ENCODE measurements at regions not wholly inside any gene's neighbourhood (a gene's known extent, or its start where the extent isn't known, plus 50 kb on each side); places are given as distances from the start of the nearest gene placed in this dataset.

DNA sequence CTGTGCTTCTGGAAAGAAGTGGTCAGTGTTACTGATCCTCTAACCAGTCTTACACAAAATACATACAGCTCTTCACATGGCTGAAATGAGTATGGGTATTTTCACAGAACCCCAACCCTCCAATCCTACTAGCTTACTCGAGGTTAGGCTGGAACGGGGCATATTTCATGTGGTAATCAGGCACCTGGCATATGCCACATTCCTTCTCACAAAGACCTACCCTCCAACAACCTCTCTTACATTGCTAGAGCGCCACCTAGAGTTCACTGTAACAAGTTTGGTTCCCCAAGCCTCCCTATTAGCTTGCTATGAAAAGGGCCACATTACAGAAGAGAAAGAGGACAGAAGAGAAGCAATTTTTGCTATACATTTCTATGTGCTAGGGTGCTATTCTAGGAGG is 597.3 kb downstream of the PRELID2 start:
- peak; percentile 0 to 18 for DNase-seq

DNA sequence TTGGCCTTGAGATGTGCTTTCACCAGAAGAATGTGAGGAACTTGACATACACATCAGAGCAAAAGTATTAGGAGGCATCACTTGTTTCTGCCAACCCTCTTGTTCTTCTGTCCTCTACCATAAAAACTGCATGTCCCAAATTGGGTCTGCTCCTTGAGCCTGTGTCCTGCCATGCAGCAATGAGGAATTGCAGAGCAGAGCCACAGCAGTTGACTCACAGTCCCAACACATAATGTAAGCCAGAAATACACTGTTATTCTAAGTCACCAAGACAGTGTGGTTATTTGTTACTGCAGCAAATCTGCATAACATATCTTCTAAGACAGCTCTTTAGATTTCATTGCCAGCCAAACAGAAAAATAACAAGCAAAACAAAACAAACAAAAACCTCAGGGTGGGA is 598.2 kb downstream of the PRELID2 start:
- no peak for DNase-seq

DNA sequence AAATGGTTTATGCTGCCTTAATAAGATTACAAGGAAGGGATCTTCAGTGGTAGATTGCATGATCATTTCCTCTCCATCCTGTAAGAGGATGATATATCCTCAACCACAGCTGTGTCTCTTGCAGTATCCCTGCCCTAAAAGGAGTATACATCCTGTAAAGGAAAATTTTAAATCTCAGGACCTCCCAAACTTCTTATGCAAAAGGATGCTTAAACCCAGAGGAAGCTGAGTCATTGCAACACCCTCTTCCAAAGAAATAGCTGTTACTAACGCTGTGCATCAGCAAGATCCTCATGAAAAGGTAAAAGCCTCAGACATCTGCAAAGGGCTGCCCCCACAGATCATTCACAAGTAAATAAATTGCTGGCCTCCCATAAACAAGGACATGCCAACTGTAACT is 599.0 kb downstream of the PRELID2 start:
- DNase-seq, result no peak

GRCh38 chr5:145233461-145233860 is 601.7 kb downstream of the PRELID2 start:
- DNase-seq, result no peak

DNA sequence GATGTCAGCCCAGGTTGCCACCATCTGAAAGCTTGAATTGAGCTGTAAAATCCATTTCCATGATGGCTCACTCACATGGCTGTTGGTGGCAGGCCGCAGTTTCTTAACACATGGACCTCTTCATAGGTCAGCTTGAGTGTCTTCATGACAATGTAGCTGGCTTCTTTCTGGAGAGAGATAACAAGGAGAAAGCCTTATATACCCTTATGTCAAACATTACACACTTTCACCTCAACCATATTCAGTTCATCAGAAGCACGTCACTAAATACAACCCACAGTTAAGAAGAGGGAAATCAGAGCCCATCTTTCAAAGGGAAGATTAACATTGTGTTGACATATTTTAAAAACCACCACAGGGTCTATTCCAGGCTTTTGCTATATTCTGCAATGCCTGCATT is 604.4 kb downstream of the PRELID2 start:
- no peak for DNase-seq

DNA sequence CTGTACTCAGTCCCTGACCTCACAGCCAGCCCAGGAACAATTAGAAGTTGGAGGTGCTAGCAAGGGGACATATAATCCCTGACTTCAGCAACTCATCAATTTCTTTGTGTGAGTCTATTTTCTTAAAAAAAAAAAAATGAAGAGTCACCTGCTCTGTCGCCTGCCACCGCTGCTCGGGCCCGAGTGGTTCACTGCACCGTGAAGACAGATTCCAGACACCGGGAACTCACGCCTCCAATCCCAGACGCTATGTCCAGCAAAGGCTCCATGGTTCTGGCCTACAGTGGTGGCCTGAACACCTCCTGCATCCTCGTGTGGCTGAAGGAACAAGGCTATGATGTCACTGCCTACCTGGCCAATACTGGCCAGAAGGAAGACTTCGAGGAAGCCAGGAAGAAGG is 606.6 kb downstream of the PRELID2 start:
- no peak for DNase-seq

GRCh38 chr5:145227881-145228280 is 607.3 kb downstream of the PRELID2 start:
- no peak for DNase-seq

DNA sequence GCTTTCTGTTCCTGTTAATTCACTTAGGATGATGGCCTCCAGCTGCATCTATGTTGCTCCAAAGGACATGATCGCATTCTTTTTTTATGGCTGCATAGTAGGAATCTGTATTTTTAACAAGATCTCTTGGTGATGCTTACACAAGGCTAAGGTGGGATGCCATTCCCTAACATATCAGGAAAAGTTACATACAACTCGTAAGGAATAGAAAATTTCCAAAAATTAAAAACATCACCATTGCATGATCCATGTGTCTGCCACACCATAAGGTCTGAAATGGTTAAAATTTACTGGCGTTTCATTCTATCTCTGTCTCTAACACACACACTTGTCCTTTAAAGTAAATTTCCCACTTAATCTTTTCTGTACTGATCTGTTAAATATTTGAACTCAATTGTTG is 608.4 kb downstream of the PRELID2 start:
- no peak for DNase-seq

GRCh38 chr5:145225529-145225928 is 609.6 kb downstream of the PRELID2 start:
- DNase-seq, result no peak

- DNase-seq, result no peak
Observed at GRCh38 chr5:145223582-145223981, 611.6 kb downstream of the PRELID2 start.

DNA sequence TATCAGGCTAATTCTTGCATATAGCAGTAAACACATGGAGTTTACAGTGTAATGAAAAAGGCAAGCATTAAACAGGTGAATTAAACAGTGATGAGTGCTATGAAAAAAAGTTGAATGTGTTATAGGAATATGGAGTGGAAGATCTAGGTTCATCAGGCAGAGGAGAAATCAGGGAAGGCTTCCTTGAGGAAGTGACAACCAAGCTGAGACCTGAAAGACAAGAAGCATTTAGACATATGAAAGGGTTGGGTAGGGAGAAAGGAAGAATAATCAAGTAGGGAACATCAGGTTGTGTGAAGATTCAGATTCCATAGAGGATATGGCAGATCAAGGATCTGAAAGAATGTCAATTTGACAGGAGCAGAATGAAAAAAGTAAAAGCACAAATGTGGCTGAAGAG is 612.5 kb downstream of the PRELID2 start:
- no peak for DNase-seq

DNA sequence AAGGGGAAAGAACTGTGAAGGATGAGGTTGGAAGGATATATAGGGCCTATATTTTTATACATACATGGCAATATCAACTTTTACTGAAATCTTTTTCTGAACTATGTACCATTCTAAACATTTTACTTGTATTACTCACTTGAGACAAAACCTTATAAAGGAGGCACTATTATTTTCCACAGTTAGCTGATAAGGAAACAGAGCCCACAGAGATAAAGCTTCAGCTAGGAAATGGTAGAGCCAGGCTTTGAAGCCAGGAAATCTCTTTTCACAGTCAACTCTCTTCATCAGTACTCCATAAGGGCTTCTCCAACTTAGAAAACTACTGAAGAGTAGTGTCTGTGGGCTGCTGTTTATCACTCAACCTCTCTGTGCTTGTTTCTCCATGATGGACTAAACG is 613.7 kb downstream of the PRELID2 start:
- no peak for DNase-seq

- DNase-seq, result no peak
Observed at GRCh38 chr5:145220481-145220880, 614.7 kb downstream of the PRELID2 start.

DNA sequence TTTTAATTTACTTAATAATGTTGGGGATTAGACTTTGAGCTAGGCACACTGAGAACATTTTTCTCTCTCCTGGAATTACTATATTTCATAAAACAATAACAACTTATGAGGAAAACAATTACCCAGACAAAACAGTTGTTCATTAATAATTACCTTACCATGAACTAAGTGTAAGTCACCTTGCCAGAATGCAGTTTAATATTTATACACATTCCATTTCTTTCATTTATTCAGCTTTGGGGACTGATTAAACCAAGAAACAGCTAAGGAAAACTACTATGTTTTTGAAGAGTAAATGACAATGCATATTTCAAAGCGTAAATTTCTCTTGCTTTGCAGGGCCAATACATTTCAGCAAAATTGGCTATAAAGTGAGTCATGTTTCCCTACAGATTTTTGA is 616.2 kb downstream of the PRELID2 start:
- DNase-seq, result no peak

DNA sequence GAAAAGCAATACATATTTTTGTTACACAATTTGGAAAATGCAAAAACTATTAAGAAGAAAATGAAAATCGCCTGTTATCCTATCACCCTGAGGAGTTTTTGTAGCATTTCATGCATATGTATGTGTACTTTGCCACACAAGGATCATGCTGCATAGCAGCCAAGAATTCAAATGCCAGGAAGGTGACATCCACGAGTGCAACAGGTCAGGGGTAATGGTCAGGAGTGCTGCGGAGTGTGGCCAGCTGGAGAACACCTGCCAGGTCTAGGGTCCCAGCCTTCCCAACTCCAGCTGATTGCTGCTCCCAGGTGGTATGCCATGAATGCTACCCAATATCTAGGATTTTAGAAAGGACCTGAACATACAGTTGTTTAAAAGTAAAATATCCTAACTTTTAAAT is 617.1 kb downstream of the PRELID2 start:
- DNase-seq, result no peak

- no peak for DNase-seq
Observed at GRCh38 chr5:145210020-145210419, 625.1 kb downstream of the PRELID2 start.

GRCh38 chr5:145205546-145205945 is 629.6 kb downstream of the PRELID2 start:
- no peak for DNase-seq

DNA sequence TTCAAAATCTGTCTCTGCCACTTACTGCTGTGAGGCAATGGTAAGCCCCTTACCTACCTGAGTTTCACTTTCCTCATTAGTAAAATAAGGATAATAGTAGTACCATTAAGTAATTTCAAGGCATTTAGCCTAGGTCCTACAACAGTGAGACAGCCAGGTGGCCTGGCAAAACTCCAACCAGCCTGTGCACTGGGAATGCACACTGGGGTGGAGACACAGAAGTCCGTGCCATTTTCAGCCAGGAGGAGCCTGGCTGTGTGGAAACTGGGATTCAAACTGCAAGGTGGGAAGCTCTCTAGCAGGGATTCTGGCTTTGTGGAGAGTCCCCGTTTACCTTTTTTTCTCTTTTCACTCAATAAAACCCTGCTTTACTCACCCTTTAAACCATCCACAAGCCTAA is 630.4 kb downstream of the PRELID2 start:
- DNase-seq, result no peak

- DNase-seq, result no peak
Observed at GRCh38 chr5:145203193-145203592, 631.9 kb downstream of the PRELID2 start.

- DNase-seq, result no peak
Observed at GRCh38 chr5:145198525-145199260, 636.4 kb downstream of the PRELID2 start.

DNA sequence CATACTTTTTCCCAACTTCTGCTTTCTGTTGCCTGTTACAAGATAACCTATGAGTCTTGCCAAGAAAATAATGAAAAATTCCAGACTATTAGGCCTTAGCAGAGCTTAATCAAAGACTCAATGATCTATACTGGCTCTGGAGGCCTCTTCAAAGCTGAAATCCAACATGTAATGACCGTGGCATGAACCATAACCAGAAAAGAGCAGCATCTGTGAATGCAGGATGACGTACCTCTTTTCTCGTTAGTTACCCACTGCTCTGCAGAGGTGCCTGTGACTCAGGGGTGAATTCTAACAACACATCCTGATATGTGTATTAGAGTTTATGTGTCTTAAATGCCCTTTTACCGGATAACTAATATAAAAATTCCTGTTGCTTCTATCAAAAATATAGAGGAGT is 645.4 kb downstream of the PRELID2 start:
- DNase-seq, result no peak

DNA sequence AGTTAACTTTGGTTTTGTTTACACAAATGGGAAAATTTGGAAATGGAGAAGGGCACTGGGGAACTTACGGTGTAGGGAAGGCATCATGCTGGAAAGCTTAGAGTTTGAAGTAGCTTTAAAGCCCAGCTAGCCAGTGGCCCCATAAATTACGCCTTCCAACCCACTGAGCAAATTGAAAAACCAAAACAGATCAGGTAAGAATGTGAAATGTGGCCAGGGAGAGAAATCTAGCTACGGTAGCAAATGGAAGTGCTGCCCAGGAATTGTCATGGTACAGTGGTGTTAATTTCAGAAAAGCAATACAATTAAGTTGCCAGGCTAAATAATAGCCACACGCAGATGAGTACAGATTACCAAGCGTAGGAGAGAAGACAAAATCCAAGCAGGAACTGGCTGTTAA is 654.8 kb downstream of the PRELID2 start:
- no peak for DNase-seq

DNA sequence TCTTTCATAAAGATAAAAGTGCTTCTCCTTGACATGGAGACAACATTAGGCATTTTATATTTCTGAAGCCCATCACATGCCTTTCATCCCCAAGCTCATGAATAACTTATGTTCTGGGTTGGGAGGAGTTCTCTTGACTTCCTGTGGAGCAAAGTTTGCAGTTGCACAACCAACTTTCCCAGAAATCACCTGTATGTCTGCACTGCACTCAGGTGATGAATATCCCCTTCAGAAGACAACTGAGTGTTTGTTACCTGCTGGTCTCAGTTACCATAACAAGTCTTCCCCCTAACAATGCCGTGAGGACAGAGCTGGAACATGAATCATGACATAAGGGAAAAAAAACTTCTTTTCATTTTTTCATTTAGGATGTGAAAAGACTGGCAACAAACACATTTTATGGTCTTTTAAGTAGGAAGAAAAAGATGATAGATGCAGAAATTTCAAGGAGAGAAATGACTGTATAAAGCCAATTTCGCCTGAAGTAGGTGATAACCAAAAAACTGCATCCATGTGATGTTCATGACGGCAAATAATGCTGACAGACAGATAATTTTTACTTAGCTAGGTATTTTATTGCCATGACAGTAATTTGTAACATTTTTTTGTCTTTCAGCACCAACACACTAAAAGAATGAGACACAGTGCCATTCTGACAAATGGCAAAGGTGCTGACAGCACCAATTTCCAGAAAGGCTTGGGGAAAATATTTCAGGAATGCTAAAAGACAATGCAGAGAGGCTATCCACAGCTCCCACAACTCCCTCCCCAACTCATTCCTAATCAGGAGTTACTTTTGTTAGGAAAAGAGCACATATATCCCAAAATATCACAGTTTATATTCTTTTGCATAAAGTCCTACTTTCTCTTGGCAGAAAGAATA is 656.3 kb downstream of the PRELID2 start:
- DNase-seq, result no peak

GRCh38 chr5:145176041-145176440 is 659.1 kb downstream of the PRELID2 start:
- DNase-seq, result no peak

Measured in NCI-H1930 (cell line).